ENCODE measurements at regions not wholly inside any gene's neighbourhood (a gene's known extent, or its start where the extent isn't known, plus 50 kb on each side); places are given as distances from the start of the nearest gene placed in this dataset.
A peak's percentile ranks its signal among the peaks of the same experiment; 100 is the strongest.
"Not testable (repeated sequence)": the region's sequence is repeated elsewhere in the genome, so short reads cannot be mapped to it uniquely, and the experiment has no call there.

DNA sequence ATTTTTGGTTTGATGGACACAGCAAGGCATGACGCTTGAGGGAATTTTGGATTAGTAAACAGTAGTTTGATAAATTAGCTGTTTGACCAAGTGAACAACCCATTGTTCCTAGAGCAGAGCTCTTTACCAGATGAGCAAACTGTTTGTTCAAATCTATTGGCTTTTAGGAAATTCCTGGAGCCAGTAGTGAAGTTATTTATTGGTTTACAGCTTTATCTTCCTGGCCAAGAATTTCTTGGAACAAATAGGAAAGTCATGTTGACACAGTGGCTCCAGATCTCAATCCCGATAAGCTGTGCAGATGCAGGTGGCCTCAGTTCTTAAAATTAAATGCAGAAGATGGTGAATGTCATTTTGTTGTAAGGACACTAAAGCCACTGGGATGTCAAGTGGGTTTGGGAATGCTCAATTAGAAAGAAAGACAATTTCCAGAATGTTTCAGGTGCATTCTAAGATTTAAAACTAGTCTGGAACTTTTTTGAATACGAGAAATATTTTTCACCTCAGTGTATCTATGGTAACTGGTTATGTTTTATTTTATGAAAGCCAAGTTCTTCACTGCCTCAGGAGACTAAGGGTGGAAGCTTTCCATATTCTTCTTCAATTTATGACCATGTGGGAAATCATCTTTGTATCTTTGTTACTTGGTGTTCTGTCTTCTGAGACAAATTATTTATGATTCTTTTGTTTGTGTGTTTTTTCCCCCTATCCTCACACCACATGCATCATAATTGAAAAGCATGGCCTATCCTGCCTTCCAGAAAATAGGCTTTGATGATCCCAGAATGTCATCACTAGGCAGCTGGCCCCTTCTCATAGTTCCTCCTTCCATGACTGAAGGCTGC lies 554.5 kb downstream of the STIM2 start:
- DNase-seq (ENCODE audit: low read depth) = peak; percentile 76
- H3K4me3 ChIP-seq (ENCODE audit: low read depth, low read length) = no peak overlapping the region
- TF ChIP-seq, protein P1, sequence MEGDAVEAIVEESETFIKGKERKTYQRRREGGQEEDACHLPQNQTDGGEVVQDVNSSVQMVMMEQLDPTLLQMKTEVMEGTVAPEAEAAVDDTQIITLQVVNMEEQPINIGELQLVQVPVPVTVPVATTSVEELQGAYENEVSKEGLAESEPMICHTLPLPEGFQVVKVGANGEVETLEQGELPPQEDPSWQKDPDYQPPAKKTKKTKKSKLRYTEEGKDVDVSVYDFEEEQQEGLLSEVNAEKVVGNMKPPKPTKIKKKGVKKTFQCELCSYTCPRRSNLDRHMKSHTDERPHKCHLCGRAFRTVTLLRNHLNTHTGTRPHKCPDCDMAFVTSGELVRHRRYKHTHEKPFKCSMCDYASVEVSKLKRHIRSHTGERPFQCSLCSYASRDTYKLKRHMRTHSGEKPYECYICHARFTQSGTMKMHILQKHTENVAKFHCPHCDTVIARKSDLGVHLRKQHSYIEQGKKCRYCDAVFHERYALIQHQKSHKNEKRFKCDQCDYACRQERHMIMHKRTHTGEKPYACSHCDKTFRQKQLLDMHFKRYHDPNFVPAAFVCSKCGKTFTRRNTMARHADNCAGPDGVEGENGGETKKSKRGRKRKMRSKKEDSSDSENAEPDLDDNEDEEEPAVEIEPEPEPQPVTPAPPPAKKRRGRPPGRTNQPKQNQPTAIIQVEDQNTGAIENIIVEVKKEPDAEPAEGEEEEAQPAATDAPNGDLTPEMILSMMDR (IDR thresholded peaks at IDR 0.05; ENCODE audit: control insufficient read depth, extremely low read depth, insufficient read depth) = no peak

- no peak overlapping the region for H3K4me3 ChIP-seq (ENCODE audit: low read depth, low read length)
- TF ChIP-seq, protein P1 (IDR thresholded peaks at IDR 0.05; ENCODE audit: control insufficient read depth, extremely low read depth, insufficient read depth) = no peak
- DNase-seq (ENCODE audit: low read depth) = no peak
Observed at GRCh38 chr4:27428661-27429060, 568.0 kb downstream of the STIM2 start.

DNA sequence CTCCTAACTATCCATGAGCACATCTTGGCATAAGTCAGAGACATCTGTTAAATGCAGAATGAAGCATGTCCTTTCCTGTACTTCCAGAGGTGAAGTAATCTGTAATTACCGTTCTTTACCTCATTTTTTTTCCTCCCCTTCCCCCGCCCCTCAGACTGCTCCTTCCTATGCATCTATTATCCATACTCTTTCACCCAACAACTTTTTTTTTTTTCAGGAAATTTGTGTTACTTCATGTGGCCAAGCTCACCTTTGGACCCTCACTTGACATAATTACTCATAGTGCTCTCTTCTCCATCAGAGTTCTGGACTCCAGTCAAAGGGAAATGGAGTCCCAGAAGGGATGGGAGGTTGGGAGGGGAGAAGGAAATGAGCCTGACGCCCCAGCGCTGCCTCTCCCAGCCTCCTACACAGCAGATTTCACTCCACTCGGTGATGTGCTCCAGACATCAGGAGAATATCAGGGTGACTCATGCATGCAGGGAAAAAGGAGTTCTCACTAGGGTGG lies 568.8 kb downstream of the STIM2 start:
- H3K4me3 ChIP-seq (ENCODE audit: low read depth, low read length) = no peak overlapping the region
- TF ChIP-seq, protein P1 (IDR thresholded peaks at IDR 0.05; ENCODE audit: control insufficient read depth, extremely low read depth, insufficient read depth) = no peak
- DNase-seq (ENCODE audit: low read depth) = no peak

- H3K4me3 ChIP-seq (ENCODE audit: low read depth, low read length) = no peak overlapping the region
- no peak for DNase-seq (ENCODE audit: low read depth)
- TF ChIP-seq, protein P1 (IDR thresholded peaks at IDR 0.05; ENCODE audit: control insufficient read depth, extremely low read depth, insufficient read depth) = no peak
Observed at GRCh38 chr4:27442146-27442545, 581.5 kb downstream of the STIM2 start.

DNA sequence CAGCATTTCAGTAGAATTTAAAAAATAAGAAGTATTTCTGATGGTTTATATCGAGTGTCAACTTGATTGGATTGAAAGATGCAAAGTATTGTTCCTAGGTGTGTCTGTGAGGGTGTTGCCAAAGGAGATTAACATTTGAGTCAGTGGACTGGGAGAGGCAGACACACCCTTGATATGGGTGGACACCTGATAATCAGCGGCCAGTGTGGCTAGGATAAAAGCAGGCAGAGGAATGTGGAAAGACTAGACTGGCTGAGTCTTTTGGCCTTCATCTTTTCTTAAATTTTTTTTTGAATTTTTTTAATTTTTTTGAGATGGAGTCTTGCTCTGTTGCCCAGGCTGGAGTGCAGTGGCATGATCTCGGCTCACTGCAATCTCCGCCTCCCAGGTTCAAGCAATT lies 582.0 kb downstream of the STIM2 start:
- DNase-seq (ENCODE audit: low read depth); H3K4me3 ChIP-seq (ENCODE audit: low read depth, low read length): not testable (repeated sequence)

GRCh38 chr4:27463816-27464215 lies 603.2 kb downstream of the STIM2 start:
- H3K4me3 ChIP-seq (ENCODE audit: low read depth, low read length) = no peak overlapping the region
- TF ChIP-seq, protein P1 (IDR thresholded peaks at IDR 0.05; ENCODE audit: control insufficient read depth, extremely low read depth, insufficient read depth) = no peak
- no peak for DNase-seq (ENCODE audit: low read depth)

DNA sequence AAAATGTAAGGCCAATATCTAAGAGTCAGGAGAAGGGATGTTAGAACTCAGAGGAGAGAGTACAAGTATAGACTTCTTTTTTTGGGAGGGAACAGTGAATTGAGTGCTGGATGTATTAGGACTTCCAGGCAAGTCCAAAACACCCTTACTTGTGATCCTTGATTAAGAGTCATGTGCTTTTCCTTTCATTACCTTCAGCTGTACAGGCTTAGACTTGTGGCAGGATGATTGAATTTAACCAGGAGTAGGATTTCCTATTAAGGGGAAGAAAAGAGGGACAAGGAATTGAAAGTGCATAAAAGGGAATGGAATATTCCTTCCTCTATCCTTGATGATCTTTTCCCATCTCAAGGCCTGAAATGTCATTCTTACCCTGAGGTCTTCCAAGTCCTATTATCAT lies 606.7 kb downstream of the STIM2 start:
- DNase-seq (ENCODE audit: low read depth) = no peak
- H3K4me3 ChIP-seq (ENCODE audit: low read depth, low read length) = no peak overlapping the region
- TF ChIP-seq, protein P1 (IDR thresholded peaks at IDR 0.05; ENCODE audit: control insufficient read depth, extremely low read depth, insufficient read depth) = no peak

All from LNCaP clone FGC (cell line).